GM03348 (cell line): ENCODE measurements at regions not wholly inside any gene's neighbourhood (a gene's known extent, or its start where the extent isn't known, plus 50 kb on each side); places are given as distances from the start of the nearest gene placed in this dataset.

Source experiments
- DNase-seq: peaks from one replicate; pipeline ENCODE4 v3.0.0; 2012; ENCODE audit warnings: low spot score

GRCh38 chr13:44277459-44277858 lies 96.2 kb upstream of the SERP2 start:
- DNase-seq: no peak

- no peak for DNase-seq
These were observed 95.5 kb upstream of the SERP2 start for GRCh38 chr13:44278166-44278565.

DNA sequence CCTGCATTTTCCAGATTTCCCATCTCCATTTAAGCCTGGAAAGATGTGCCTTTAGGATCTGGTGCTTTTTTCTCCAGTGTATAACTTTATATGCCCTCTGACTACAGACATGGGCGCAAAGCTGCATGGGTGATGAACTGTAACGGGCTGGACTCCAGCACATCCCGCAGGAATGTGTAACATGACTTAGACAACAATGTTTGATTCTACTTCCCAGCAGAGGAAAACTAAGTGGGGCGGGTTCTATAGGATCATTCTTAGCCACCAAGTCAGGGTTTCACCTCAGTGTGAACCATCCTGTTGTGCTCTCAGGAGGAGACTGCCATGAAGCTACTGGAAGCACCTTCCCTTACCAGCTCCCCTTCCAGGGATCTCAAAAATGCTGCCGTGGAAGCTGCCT lies 93.2 kb upstream of the SERP2 start:
- DNase-seq: no peak

GRCh38 chr13:44281252-44282000 lies 92.2 kb upstream of the SERP2 start:
- DNase-seq: no peak

GRCh38 chr13:44283600-44283999 lies 90.0 kb upstream of the SERP2 start:
- DNase-seq: no peak

- no peak for DNase-seq
These were observed 85.7 kb upstream of the SERP2 start for GRCh38 chr13:44287958-44288357.

DNA sequence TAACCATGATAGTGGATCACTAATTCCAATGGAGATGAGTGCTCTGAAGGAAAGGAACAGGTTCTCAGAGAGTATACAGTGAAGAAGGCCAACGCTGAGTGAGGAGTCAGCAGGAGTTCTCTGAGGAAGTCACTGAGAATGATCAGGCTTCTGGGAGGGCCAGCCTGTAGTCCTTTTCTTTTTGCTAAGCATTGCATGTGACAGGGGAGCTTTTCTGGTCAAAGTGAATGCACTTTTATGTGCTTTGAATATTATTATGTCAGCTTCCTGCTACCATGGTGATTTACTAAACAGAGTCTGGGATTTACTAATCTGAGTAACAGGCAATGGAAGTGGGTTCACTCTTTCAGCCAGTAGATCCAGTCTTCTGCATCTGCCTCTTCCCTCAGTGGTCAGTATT lies 81.1 kb upstream of the SERP2 start:
- DNase-seq: no peak

- no peak for DNase-seq
These were observed 80.2 kb upstream of the SERP2 start for GRCh38 chr13:44293374-44293773.

GRCh38 chr13:44293908-44294735 lies 79.5 kb upstream of the SERP2 start:
- peak; percentile 21 for DNase-seq

- DNase-seq: no peak
These were observed 78.7 kb upstream of the SERP2 start for GRCh38 chr13:44294876-44295275.

DNA sequence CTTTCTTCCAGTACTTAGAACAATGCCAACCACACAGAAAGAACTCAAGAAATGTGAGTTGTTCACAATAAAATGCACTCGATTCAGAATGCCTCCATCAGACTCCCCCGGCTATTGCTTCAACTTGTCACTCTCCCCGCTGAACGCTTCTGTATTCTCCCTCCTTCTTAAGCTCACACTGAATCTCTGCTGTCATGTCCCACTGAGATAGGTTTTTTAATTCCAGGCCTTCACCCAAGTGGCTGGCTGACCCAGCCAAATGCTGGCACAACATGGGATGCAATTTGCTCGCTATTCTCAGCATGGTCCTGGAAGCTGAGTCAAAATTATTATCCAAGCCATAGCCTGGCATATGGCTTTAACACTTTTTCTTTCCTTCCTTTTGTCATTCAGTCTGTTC lies 76.8 kb upstream of the SERP2 start:
- no peak for DNase-seq

- DNase-seq: no peak
These were observed 75.3 kb upstream of the SERP2 start for GRCh38 chr13:44298314-44298713.

GRCh38 chr13:44299152-44299943 lies 74.3 kb upstream of the SERP2 start:
- no peak for DNase-seq

- peak; percentile 55 for DNase-seq
These were observed 72.6 kb upstream of the SERP2 start for GRCh38 chr13:44300895-44301638.

DNA sequence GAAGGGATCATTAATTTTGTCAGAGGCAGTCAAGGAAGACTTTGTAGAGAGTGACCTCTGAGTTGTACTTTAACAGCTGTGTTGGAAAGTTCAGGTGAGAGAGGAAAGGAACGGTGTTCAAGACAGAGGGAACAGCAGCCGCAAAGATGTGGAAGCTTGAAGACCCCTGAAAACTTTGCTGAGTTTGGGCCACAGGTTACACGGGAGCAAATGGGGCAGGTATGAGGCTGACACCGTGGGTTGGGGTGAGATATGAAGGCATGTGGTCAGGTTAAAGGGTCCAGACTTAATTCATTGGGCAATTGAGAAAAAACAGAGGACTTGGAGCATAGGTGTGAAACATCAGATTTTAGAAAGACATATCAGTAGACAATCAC lies 72.0 kb upstream of the SERP2 start:
- no peak for DNase-seq

DNA sequence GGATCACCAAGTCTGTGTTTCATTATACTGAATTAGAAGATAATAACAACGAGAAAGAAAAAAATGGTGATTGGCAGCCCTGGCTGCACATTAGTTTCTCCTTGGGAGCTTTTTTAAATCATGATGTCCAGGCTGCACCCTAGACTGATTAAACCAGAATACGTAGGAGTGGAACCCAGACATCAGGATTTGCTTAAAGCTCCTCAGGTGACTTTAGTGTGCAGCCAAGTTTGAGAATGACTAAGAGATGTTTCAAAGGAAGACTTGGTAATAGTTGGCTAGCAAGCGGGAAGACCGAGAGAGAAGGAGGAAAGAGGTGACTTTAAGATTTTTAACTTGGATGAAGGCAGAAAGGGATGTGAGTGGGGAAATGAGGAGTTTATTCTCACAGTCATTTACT lies 71.4 kb upstream of the SERP2 start:
- DNase-seq: no peak

DNA sequence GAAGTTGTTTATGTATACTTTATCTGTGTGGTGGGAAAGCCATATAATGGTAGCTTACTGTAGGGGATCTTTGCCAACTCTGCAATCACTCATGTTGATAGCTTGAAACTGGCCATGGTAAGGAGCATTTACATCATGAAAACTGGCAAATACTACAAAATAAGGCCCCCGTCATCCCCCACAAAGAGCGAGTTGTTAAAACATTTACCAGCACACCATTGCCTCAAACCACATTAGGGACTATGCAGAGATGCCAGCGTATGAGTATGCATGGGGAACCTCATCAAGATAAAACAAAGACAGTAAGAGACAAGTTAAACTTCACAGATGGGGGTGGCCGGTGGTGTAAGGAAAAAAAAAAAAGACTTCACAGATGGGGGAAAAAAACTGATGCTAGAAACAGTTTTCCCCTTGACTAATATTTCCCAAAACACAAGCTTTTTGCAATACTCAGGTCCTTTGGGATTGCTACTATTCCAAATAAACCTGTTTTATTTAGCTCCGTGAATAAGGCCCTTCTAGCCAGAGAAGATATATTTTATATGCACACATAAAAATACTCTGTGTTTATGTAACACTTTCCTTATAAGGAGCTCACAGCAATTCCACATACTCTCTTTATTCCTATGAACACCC lies 70.6 kb upstream of the SERP2 start:
- DNase-seq: no peak

GRCh38 chr13:44303681-44304432 lies 69.8 kb upstream of the SERP2 start:
- DNase-seq: no peak

DNA sequence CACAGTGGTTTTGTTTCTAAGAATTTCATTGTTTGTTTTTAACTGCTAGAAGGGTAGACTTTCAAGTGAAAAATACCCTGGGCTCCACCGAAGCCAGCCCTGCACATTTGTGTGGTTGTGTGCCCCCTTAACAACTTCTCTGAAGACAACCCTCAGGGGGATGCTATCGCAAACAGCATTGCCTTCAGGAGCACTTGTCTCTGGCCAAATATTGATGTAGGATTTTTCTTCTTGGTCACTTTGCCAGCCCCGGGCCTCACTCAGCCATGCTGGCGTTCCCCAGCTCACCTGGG lies 69.2 kb upstream of the SERP2 start:
- DNase-seq: no peak

GRCh38 chr13:44305286-44305685 lies 68.3 kb upstream of the SERP2 start:
- no peak for DNase-seq

DNA sequence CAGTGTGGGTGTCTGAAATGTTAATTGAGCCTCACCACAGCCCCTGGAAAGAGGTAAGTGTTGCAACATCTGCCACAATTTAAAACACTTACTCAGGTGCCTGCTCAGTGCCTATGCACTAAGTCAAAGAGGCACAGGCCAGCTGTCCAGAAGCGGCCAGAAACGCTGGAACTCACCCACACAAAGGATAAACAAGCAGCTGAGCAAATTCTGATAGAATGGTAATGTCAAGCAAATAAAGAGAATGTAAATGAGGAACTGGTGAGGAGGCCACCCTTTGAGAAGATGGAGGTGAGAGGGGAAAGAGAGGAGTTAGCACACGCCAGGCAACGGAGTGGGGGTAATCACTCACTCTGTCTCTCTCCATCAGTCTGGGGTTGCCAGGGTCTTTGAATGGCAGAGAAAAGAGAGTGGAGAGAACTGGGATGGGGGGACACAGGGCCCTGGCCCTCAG lies 67.7 kb upstream of the SERP2 start:
- DNase-seq: no peak
